Astrocyte (in vitro differentiated cells and primary cell): ENCODE measurements at regions not wholly inside any gene's neighbourhood (a gene's known extent, or its start where the extent isn't known, plus 50 kb on each side); places are given as distances from the start of the nearest gene placed in this dataset.

Experiments
- EZH2 ChIP-seq: IDR thresholded peaks from 2 replicates; pipeline ENCODE4 v1.6.1; 2012; ENCODE audit warnings: mild to moderate bottlenecking, low read length, inconsistent platforms; ENCODE audit not compliant: insufficient read depth
- TF ChIP-seq, protein P1 (sequence below): IDR thresholded peaks from 2 replicates; pipeline ENCODE4 v1.5.1; 2011; ENCODE audit warnings: low read depth, mild to moderate bottlenecking, inconsistent platforms, low read length, moderate library complexity; ENCODE audit not compliant: insufficient read depth

DNA sequence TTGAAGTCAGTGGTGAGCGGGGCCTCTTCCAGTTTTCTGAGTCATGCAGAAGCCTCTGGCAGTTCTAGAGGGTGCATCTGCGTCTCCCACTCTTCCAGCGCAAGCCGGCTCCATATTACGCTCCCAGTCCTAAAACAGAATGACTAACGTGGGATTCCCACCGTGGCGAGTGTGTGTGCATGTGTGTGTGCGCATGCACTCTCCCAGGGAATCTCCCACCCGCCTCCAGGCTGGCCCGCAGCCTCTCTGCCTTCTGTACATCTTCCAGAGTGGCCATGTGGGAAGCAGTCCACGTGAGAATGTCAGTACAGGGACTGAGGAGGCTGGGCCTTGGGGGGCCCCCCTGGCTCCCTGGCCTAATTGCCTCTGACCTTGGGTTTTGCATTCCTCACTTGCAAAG lies 87.7 kb downstream of the LSM3 start:
- TF ChIP-seq, protein P1, sequence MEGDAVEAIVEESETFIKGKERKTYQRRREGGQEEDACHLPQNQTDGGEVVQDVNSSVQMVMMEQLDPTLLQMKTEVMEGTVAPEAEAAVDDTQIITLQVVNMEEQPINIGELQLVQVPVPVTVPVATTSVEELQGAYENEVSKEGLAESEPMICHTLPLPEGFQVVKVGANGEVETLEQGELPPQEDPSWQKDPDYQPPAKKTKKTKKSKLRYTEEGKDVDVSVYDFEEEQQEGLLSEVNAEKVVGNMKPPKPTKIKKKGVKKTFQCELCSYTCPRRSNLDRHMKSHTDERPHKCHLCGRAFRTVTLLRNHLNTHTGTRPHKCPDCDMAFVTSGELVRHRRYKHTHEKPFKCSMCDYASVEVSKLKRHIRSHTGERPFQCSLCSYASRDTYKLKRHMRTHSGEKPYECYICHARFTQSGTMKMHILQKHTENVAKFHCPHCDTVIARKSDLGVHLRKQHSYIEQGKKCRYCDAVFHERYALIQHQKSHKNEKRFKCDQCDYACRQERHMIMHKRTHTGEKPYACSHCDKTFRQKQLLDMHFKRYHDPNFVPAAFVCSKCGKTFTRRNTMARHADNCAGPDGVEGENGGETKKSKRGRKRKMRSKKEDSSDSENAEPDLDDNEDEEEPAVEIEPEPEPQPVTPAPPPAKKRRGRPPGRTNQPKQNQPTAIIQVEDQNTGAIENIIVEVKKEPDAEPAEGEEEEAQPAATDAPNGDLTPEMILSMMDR, result no peak
- no peak for TF ChIP-seq EZH2
